K562 (cell line): ENCODE measurements at regions not wholly inside any gene's neighbourhood (a gene's known extent, or its start where the extent isn't known, plus 50 kb on each side); places are given as distances from the start of the nearest gene placed in this dataset.

Experiments
- ATAC-seq: fragments of 200-7000 bp; cut with Tn5 transposase; 3 replicates; pipeline ENCODE4 v1.9.1; 2020; ENCODE audit warnings: moderate library complexity
- BruUV-seq: library from RNA; stranded (reverse); fragments of 400-500 nt; replicated peaks from 2 replicates; lab custom pipeline; 2021; lab: Mats Ljungman, UMichigan
- CTCF ChIA-PET: fragments of 300-600 bp; formaldehyde crosslinking; extraction: SDS; loops from one replicate; lab custom pipeline; 2021; ENCODE audit warnings: low intra/inter-chr PET ratio; lab: Yijun Ruan, JAX
- POLR2A ChIA-PET: fragments of 300-600, 350-650 bp; sonication (Branson Sonifier 250); formaldehyde crosslinking; extraction: SDS; loops from one replicate; lab custom pipeline; 2021; ENCODE audit warnings: antibody characterized with exemption, inconsistent platforms; lab: Yijun Ruan, JAX
- DNase-seq, 4 experiments: peaks; one replicate each; pipeline versions ENCODE4 v3.0.0 to v3.0.0-alpha.2; 2011 to 2018; ENCODE audit warnings: low spot score in 3 of 4, mixed read lengths in 3 of 4; ENCODE audit errors: extremely low read depth in 1 of 4
- FAIRE-seq: peaks from 2 replicates; lab custom pipeline; 2011; peaks lifted over from hg19 to GRCh38; lab: Jason Lieb, UNC
- H2AFZ ChIP-seq: 2 replicates; pipeline ENCODE4 v1.6.0; 2011; ENCODE audit warnings: low read depth, low read length, control low read depth, inconsistent platforms
- H3K27ac ChIP-seq: fragments of 200-600 bp; 3 replicates; pipeline ENCODE4 v1.8.0; 2011; ENCODE audit warnings: low read depth, mild to moderate bottlenecking, control low read depth, inconsistent platforms, low read length, moderate library complexity, mixed read lengths; ENCODE audit errors: extremely low read depth
- H3K27me3 ChIP-seq, 2 experiments: fragments of 300-600 bp in 1 of 2; 2 replicates in 1 of 2; 3 replicates in 1 of 2; pipeline versions ENCODE4 v1.6.0 to v1.8.0; 2011; ENCODE audit warnings: inconsistent platforms in 2 of 2, low read length in 2 of 2, mild to moderate bottlenecking in 1 of 2, mixed read lengths in 1 of 2, moderate library complexity in 1 of 2; ENCODE audit not compliant: control insufficient read depth in 2 of 2, insufficient read depth in 2 of 2
- H3K36me3 ChIP-seq: fragments of 300-600 bp; 3 replicates; pipeline ENCODE4 v1.8.0; 2011; ENCODE audit warnings: mild to moderate bottlenecking, low read length, inconsistent platforms; ENCODE audit not compliant: control insufficient read depth, insufficient read depth
- H3K4me1 ChIP-seq, 2 experiments: fragments of 200-600 bp in 1 of 2; replicated peaks in 1 of 2; 2 replicates in 1 of 2; 3 replicates in 1 of 2; pipeline versions ENCODE4 v1.5.1 to v1.8.0; 2011; ENCODE audit warnings: inconsistent platforms in 2 of 2, low read length in 2 of 2, mild to moderate bottlenecking in 1 of 2, mixed read lengths in 1 of 2, moderate library complexity in 1 of 2; ENCODE audit not compliant: control insufficient read depth in 2 of 2, insufficient read depth in 2 of 2
- H3K4me2 ChIP-seq: 2 replicates; pipeline ENCODE4 v1.6.1; 2011; ENCODE audit warnings: low read length, control low read depth, inconsistent platforms, mixed read lengths; ENCODE audit not compliant: insufficient read depth
- H3K4me3 ChIP-seq: fragments of 200-600 bp; sonication (generic), shearing (Covaris generic); 2 replicates; pipeline ENCODE4 v1.5.1; 2016; ENCODE audit warnings: control low read depth, inconsistent platforms
- H3K79me2 ChIP-seq: fragments of 200-600 bp; 3 replicates; pipeline ENCODE4 v1.8.0; 2011; ENCODE audit warnings: low read length, inconsistent platforms; ENCODE audit not compliant: control insufficient read depth, insufficient read depth
- H3K9ac ChIP-seq, 2 experiments: 2 replicates each; pipeline versions ENCODE4 v1.6.0 to v1.6.1; 2011; ENCODE audit warnings: low read depth in 2 of 2, low read length in 2 of 2, control low read depth in 1 of 2, inconsistent platforms in 1 of 2, mild to moderate bottlenecking in 1 of 2, mixed read lengths in 1 of 2; ENCODE audit not compliant: insufficient read depth in 1 of 2
- H3K9me1 ChIP-seq: one replicate; pipeline ENCODE4 v1.6.0; 2011; ENCODE audit warnings: inconsistent platforms, mild to moderate bottlenecking, low read length, moderate library complexity; ENCODE audit not compliant: control insufficient read depth, insufficient read depth
- H3K9me3 ChIP-seq: replicated peaks from 2 replicates; pipeline ENCODE4 v1.5.1; 2011; ENCODE audit warnings: low read depth, low read length, inconsistent platforms; ENCODE audit not compliant: control insufficient read depth, insufficient read depth
- H4K20me1 ChIP-seq: replicated peaks from 2 replicates; pipeline ENCODE4 v1.6.1; 2011; ENCODE audit warnings: low read length, inconsistent platforms, mixed read lengths; ENCODE audit not compliant: control insufficient read depth, insufficient read depth
- ARHGAP35 ChIP-seq: fragments of 450-650 bp; IDR thresholded peaks from 2 replicates; pipeline ENCODE4 v1.6.1; 2018; ENCODE audit not compliant: partially characterized antibody
- CAMTA2 ChIP-seq: fragments of 250-450 bp; sonication (Bioruptor Pico); conservative IDR thresholded peaks from 2 replicates; pipeline ENCODE4 v1.5.1; 2022
- MBD2 ChIP-seq: sonication (generic); IDR thresholded peaks from 2 replicates; pipeline ENCODE4 v1.6.1; 2016; ENCODE audit warnings: low read depth, borderline replicate concordance
- NCOR1 ChIP-seq: fragments of 450-650 bp; IDR thresholded peaks from 2 replicates; pipeline ENCODE4 v1.6.1; 2016; ENCODE audit warnings: mild to moderate bottlenecking, moderate library complexity
- RBM22 ChIP-seq: fragments of 200-400 bp; formaldehyde crosslinking; IDR thresholded peaks from 2 replicates; pipeline ENCODE4 v1.6.1; 2018; ENCODE audit warnings: low read length, low read depth; ENCODE audit not compliant: poor library complexity, severe bottlenecking
- SPI1 ChIP-seq: IDR thresholded peaks from 2 replicates; pipeline ENCODE4 v1.6.1; 2011; ENCODE audit warnings: low read depth, low read length, control low read depth, borderline replicate concordance
- ZNF316 ChIP-seq: fragments of 450-650 bp; IDR thresholded peaks from 2 replicates; pipeline ENCODE4 v1.6.1; 2016
- ZNF561 ChIP-seq: fragments of 450-650 bp; formaldehyde crosslinking; conservative IDR thresholded peaks from 2 replicates; pipeline ENCODE4 v1.4.0; 2020; ENCODE audit warnings: mild to moderate bottlenecking, moderate library complexity
- ZNF695 ChIP-seq: fragments of 450-650 bp; formaldehyde crosslinking; IDR thresholded peaks from 2 replicates; pipeline ENCODE4 v1.4.0; 2020; ENCODE audit warnings: mild to moderate bottlenecking, moderate library complexity
- WGBS: fragments of 100-300 bp; shearing (Covaris generic); methylation state at CpG from one replicate; pipeline ENCODE4 v1.1.6; 2016; ENCODE audit warnings: low coverage, mixed read lengths; ENCODE audit not compliant: insufficient coverage; ENCODE audit errors: missing lambda C conversion rate; 5-methylcytosine and 5-hydroxymethylcytosine counted together
- in situ Hi-C: fragments of 300-500 bp; cut with MboI; formaldehyde crosslinking; loops from 4 replicates; pipeline ENCODE4 v1.15.0; 2018; ENCODE audit warnings: inconsistent platforms, mixed read lengths
- intact Hi-C: fragments of 100-400 bp; cut with micrococcal nuclease; formaldehyde crosslinking; loops from 2 replicates; pipeline ENCODE4 v1.14.2; 2022
- TF ChIP-seq, protein P1 (sequence below): fragments of 450-650 bp; IDR thresholded peaks from 2 replicates; pipeline ENCODE4 v1.6.1; 2016; ENCODE audit warnings: borderline replicate concordance
- TF ChIP-seq, protein P2 (sequence below): IDR thresholded peaks from 2 replicates; pipeline ENCODE4 v1.6.1; 2014; ENCODE audit warnings: antibody characterized with exemption

- intact Hi-C loops: no loop called here
- no TSS peak for BruUV-seq
- Histone ChIP-seq H3K9me1 (no peaks in the 10 kb centered on the region), H3K79me2 (no peaks in the 10 kb centered on the region), H3K4me1 (no peaks in the 10 kb centered on the region), H4K20me1 (no peaks in the 10 kb centered on the region), H3K9ac (no peak overlapping the region), H2AFZ (no peak overlapping the region), H3K27me3 (no peaks in the 10 kb centered on the region), H3K36me3 (no peaks in the 10 kb centered on the region), H3K27ac (no peak overlapping the region), H3K4me3 (no peak overlapping the region)
- in situ Hi-C loops: loop anchor here (25.0 kb wide), 1 partner anchor 1897 kb away; no protein-coding TSS in a partner anchor
- 2% methylated on average over 8 of the region's 8 CpGs for WGBS
- ATAC-seq (no peak), FAIRE-seq (no peak)
- POLR2A ChIA-PET: no interaction called here
- TF ChIP-seq ARHGAP35: no peak
- 0 out of 2 replicates have a peak, but pooled peaks have one; percentile 26 for TF ChIP-seq SPI1
- TF ChIP-seq CAMTA2 (CRISPR knock-in tag): no peak
- no peak for TF ChIP-seq ZNF316
- TF ChIP-seq, all 486 proteins: peak for 1
- no peak for DNase-seq
- H3K9me3 ChIP-seq: no peaks in the 10 kb centered on the region
- no peak overlapping the region for H3K4me2 ChIP-seq
- CTCF ChIA-PET: no interaction called here
Measured at GRCh38 chr12:105783983-105784947, 354.5 kb downstream of the NUAK1 start.

DNA sequence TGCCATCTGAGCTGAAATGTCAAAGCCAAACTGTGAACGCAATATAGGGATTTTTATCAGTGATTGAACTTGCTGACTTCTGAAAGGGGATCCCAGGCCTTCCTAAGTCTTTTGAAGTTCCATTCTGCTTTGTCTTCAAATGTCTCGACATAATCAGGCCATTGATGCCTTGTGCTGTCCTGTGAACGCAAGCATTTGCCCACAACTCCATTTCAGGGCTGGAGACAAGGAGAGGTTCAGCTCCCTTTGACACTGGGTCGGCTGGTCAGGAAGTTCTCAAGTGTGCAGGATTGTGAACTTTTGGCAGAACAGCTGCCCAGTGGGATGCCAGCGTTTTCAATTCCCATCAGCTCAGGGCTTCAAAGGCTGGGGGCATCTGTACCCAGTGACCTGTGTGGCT is 345.3 kb downstream of the NUAK1 start:
- ChIA-PET POLR2A (no interaction called here), CTCF (no interaction called here)
- Histone ChIP-seq H3K36me3 (no peaks in the 10 kb centered on the region), H3K4me1 (no peaks in the 10 kb centered on the region), H3K4me3 (no peak overlapping the region), H4K20me1 (no peaks in the 10 kb centered on the region), H3K4me2 (no peak overlapping the region), H3K27ac (no peak overlapping the region), H3K79me2 (no peaks in the 10 kb centered on the region), H2AFZ (no peak overlapping the region), H3K9me3 (no peaks in the 10 kb centered on the region), H3K9me1 (no peaks in the 10 kb centered on the region), H3K9ac (no peak overlapping the region), H3K27me3 (no peaks in the 10 kb centered on the region)
- DNase-seq (no peak), ATAC-seq (no peak), FAIRE-seq (no peak)
- no TSS peak for BruUV-seq
- in situ Hi-C loops: loop anchor here (25.0 kb wide), 1 partner anchor 1906 kb away; no protein-coding TSS in a partner anchor
- 0% methylated on average over 5 of the region's 5 CpGs for WGBS
- intact Hi-C loops: no loop called here
- TF ChIP-seq NCOR1 (no peak), ZNF561 (CRISPR knock-in tag) (no peak), MBD2 (no peak), ZNF695 (no peak), RBM22 (no peak)
- TF ChIP-seq, protein P1, sequence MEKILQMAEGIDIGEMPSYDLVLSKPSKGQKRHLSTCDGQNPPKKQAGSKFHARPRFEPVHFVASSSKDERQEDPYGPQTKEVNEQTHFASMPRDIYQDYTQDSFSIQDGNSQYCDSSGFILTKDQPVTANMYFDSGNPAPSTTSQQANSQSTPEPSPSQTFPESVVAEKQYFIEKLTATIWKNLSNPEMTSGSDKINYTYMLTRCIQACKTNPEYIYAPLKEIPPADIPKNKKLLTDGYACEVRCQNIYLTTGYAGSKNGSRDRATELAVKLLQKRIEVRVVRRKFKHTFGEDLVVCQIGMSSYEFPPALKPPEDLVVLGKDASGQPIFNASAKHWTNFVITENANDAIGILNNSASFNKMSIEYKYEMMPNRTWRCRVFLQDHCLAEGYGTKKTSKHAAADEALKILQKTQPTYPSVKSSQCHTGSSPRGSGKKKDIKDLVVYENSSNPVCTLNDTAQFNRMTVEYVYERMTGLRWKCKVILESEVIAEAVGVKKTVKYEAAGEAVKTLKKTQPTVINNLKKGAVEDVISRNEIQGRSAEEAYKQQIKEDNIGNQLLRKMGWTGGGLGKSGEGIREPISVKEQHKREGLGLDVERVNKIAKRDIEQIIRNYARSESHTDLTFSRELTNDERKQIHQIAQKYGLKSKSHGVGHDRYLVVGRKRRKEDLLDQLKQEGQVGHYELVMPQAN: no peak
- TF ChIP-seq, protein P2, sequence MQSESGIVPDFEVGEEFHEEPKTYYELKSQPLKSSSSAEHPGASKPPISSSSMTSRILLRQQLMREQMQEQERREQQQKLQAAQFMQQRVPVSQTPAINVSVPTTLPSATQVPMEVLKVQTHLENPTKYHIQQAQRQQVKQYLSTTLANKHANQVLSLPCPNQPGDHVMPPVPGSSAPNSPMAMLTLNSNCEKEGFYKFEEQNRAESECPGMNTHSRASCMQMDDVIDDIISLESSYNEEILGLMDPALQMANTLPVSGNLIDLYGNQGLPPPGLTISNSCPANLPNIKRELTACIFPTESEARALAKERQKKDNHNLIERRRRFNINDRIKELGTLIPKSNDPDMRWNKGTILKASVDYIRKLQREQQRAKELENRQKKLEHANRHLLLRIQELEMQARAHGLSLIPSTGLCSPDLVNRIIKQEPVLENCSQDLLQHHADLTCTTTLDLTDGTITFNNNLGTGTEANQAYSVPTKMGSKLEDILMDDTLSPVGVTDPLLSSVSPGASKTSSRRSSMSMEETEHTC: no peak
